Activated CD4-positive, alpha-beta T cell treated with anti-CD3 and anti-CD28 coated beads, Interleukin-2, amount 50 U/mL, for 48 hours (primary cell): ENCODE measurements at regions not wholly inside any gene's neighbourhood (a gene's known extent, or its start where the extent isn't known, plus 50 kb on each side); places are given as distances from the start of the nearest gene placed in this dataset.

ENCODE experiments used
- DNase-seq, 2 experiments: peaks; one replicate each; pipeline ENCODE4 v3.0.0-alpha.2; 2020

DNA sequence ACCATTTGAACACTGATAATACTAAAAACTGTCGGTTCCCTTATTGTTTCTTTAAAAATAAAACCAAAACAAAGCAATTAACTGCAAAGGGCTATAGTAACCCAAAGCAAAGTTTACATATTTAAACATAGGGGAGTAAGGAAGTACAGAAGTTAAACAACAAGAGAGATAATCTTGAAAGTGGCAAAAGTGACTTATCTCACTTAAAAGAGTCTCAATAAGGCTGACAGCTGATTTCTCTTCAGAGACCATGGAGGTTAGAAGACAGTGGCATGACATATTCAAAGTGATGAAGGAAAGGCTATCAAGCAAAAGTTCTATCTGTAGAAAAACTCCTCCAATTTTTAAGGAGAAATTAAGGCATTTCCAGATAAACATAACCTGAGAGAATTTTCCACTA lies 233.5 kb upstream of the HDAC9 start:
- no peak for DNase-seq

GRCh38 chr7:18265611-18266281 lies 229.8 kb upstream of the HDAC9 start:
- DNase-seq, result no peak

DNA sequence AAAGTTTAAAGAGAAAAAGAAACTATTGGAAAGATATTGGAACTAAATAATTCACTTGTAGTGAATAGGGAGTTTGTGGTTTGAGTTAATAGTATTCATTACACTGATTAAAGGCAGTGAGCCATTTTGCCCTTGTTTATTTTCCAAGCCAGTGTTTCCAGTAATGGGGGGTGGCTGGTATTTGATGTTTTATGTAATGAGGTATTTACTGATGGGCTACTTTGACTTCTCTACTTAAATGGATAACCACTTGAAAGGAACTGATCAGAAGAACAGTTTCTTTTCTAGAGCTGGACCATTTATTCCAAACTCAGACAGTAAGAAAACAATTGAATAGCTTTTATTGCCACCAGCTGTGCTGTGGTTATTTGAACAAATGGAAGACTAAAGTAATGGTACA lies 227.0 kb upstream of the HDAC9 start:
- DNase-seq, result no peak

DNA sequence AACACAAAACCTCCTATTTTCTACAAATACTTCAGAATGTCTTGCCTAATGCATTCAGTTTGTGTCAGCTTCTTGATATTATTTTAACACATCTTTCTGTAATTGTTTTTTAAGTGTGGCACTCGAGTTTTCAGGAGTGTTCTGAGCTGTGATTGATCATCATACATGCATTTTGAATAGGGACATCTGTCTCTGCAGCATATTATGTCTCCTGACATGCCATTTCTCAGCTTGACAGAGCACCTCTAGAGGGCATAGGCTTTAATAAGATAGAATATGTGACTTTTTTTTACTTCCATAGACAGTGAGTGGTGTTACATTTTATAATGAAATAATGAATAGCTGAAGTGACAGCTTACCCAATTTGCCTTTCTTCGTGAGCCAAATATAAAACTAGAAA lies 219.2 kb upstream of the HDAC9 start:
- no peak for DNase-seq

- DNase-seq, result no peak
Observed at GRCh38 chr7:18278316-18278715, 217.2 kb upstream of the HDAC9 start.

GRCh38 chr7:18283045-18283444 lies 212.5 kb upstream of the HDAC9 start:
- DNase-seq, result no peak

GRCh38 chr7:18287482-18287881 lies 208.1 kb upstream of the HDAC9 start:
- no peak for DNase-seq

DNA sequence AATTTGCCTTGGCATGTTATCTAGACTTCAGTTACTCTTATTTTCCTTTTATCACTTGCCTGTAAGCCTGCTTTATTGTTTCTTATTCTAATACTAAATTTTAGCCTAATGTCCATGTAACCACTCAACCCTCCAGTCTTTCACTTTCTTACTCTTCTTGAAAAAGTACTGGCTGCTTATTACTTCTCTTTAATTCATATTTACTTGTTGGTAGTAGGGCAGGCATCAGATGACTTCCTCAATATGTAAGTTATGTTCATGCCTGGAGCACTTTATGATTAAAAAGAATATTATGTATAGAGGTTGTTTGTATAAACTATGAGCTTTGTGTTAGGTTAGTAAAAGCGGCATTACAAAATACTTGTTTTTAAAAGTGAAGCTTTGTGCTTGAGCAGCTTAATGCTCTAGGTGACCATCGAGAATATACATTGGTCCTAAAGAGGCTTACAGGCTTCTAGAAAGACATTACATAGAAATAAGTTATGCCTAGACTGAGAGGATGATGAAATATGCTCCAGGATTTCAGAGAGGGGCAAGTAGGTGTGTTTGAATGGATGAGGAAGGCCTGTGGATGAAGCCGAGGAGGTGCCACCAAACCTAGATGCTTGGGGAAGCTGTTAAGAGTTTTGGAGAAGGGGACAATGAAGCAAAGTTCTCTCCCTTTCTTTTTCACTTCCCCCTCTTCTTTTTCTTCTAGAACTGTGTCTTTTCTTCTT lies 207.1 kb upstream of the HDAC9 start:
- DNase-seq, result no peak

- DNase-seq, result no peak
Observed at GRCh38 chr7:18289788-18290187, 205.8 kb upstream of the HDAC9 start.

DNA sequence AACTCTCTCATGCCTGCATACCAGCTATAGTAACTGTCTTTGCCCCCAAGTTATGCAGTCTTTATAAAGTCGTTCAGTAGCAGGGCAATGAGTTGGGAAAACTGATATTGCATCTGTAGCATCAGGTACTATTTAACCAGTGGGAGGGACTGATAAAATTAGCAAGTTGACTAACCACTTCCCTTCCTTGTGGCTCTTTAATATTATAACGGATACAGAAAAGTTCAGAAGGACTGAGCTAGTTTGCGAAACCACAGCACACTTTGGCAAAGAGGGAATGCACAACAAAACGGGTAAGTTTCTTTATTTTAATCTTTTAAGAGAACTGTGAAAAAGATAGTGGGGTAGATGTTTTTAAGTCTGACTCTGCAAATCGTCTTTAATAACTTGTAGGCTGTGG lies 205.3 kb upstream of the HDAC9 start:
- no peak for DNase-seq

GRCh38 chr7:18290865-18291264 lies 204.7 kb upstream of the HDAC9 start:
- DNase-seq, result no peak

DNA sequence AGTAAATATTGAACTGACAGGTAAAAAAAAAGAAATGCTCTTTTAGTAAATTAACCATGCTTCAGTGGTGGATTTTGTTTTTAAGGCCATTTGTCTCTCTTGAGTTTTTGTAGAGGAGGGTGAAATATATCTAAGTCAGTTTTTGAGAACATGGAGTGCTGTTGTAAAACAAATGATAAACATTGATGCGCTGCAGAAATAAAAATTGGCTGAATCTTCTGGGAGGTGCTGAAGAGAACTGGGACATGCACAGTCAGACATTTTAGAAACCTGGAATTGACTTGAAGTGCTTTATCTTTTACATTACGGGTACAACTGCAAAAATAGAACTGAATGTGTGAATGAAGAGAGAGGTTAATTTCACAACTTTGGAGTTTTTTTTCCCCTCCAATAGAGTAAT lies 203.0 kb upstream of the HDAC9 start:
- DNase-seq, result no peak

DNA sequence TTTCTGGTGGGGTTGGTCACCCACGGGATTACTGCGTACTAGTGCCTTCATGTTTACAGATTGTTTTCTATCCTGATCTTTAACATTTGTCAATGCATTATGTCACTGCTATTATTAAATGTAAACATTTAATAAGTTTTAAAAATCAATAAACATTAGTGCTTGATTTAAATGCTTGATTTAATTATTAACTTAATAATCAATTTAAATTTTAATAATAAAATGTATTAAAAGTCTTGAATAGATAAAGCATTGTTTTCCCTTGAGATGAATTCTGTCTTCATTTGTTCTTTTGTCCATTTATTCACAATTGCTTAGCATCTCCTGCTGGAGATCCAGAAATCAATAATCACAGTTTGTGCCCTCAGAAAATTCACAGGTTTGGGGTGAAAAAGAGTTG lies 201.8 kb upstream of the HDAC9 start:
- no peak for DNase-seq

DNA sequence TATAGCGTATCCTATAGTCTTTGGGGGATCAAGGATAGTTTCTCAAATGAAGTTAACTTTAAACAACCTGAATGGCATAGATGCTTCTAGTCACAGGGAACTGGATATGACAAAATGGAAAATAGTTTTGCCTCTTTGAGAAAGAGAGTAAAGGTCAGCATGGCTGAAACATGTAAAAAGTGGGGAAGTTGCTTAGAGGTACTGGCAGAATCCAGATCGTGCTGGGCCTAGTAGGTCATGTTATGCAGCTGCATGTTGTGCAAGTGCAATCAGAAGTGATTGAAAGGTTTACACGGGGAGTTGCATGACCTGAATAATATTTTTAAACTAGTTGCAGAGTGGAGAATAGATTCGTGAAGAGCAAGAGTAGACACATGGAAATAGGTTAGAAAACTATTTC lies 201.1 kb upstream of the HDAC9 start:
- no peak for DNase-seq

- DNase-seq, result no peak
Observed at GRCh38 chr7:18295781-18296423, 199.6 kb upstream of the HDAC9 start.

DNA sequence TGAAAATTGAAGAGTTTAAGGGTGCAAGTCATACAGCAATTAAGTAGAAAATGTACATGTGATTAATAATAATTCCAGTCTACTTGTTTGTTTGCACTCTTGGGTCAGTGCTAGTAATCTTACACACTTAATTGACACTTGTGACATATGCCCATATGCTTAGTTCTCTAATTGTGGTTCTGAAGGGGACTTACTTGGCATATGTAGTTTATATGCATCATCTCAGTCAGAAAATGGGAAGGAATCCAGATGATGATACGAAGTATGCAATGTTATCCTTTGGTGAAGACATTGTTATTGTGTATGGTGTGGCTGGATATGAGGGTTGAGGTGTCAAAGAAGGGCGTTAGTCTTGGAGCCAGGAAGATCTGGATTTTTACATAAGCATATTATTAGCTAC lies 193.5 kb upstream of the HDAC9 start:
- no peak for DNase-seq

- DNase-seq, result no peak
Observed at GRCh38 chr7:18305866-18306265, 189.7 kb upstream of the HDAC9 start.

DNA sequence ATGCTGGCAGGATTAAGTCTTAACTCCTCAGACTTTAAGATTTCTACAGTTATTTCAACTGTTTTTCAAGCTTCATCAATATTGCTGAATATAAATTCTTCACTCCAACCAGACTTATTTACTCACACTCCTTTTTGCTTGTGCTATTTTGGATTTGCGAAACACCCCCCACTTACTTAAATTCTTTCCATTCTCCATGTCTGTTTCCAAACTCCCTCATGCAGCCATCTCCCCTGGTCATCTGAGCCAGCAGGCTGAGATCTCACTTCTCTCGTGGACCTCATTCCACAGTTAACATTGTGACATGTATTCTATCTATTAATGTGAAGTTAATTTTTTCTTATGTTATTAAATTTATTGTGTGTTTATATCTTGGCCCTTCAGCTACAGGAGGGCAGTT lies 188.9 kb upstream of the HDAC9 start:
- DNase-seq, result no peak

DNA sequence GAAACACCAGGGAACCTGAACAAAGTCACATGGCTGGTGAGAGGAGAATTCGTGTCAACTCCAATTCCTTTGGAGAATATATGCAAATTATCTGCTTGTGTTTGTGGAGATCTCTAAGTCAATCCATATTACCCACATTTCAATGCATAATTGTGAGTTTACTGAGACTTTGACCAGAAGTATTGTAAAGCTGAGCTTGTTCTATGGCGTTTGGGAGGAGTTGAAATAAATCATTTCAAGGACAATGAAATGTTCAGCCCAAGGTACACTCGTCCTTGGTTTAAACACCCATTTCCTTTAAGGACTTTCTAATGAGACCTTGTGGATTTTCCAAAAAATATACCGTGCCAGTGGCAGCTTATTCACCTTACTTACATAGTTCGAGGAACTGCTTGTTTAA lies 186.6 kb upstream of the HDAC9 start:
- no peak for DNase-seq

DNA sequence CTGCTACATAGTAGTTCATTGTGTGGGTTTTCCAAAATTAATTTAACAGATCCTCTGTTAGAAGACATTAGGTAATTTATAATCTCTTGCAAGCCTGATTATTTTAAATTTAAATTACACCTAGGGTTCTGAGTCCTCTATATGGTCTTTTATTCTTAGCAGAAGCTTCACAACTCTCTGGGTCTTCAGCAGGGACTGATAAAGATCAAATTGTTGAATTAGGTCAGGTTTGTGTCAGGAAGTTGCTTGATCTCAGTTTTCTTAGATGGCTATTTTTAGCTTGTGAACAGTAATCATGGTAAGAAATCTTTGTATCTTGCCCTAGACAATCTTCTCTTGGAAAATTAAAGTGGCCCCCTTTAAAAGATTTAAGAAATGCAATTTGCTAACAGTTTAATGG lies 183.1 kb upstream of the HDAC9 start:
- DNase-seq, result no peak

GRCh38 chr7:18313965-18314364 lies 181.6 kb upstream of the HDAC9 start:
- DNase-seq, result no peak

DNA sequence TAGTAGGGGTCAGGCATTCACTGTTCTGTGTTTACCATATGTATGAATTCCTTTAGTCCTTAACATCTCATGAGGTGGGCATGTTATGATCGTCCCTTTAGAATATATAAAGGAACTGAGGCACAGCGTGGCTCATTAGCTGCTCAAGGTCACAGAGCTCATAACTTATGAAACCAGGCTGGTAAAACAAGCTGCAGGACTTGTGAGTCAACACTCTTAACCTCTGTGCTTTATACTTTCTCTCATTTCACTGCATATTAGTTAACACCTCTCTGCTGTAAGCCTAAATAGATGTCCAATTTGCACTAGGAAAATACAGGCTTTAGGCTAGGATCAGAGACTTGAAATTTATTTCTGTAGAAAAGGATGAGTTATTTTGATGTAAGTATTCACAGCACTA lies 180.3 kb upstream of the HDAC9 start:
- no peak for DNase-seq

GRCh38 chr7:18317941-18318340 lies 177.6 kb upstream of the HDAC9 start:
- no peak for DNase-seq

DNA sequence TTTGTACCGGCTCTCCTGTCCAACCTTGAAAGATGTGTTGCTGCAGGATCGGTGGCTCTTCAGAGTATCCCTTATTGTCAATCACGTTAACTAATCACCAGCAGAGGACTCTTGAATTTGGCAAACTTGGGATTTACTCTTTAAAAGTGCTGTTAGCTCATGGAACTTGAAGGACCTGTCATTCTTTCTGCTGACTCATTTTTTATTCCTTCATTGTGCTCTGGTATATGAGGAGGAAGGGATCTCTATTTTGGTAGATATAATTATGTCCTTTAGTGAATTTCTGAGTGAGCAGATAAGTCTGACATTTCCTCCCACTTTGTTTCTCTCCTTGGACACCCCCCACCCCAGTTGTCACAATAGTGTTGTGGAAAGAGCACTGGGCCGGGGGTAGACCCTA lies 175.1 kb upstream of the HDAC9 start:
- no peak for DNase-seq
